Naive thymus-derived CD8-positive, alpha-beta T cell (primary cell): ENCODE measurements at regions not wholly inside any gene's neighbourhood (a gene's known extent, or its start where the extent isn't known, plus 50 kb on each side); places are given as distances from the start of the nearest gene placed in this dataset.

ENCODE experiments used
- ATAC-seq, 2 donors: fragments of 150-1000 bp; cut with Tn5 transposase in 1 of 2; sonication (Bioruptor Pico), chemical (Tn5 transposase) in 1 of 2; 1 replicate in 1 of 2; 2 replicates in 1 of 2; pipeline ENCODE4 v1.10.0; 2021; ENCODE audit warnings: mild to moderate bottlenecking in 2 of 2, moderate library complexity in 2 of 2
- POLR2A ChIA-PET: fragments of 350-600 bp; sonication (Branson Sonifier 250); formaldehyde crosslinking; loops from one replicate; lab custom pipeline; 2021; ENCODE audit warnings: antibody characterized with exemption; lab: Charles Lee
- DNase-seq, 10 donors: peaks; one replicate each; pipeline versions ENCODE4 v3.0.0 to v3.0.0-alpha.2; 2020 to 2022
- H3K27ac Mint-ChIP-seq, 10 donors: one replicate each; pipeline ENCODE4 v1.8.0; 2020 to 2022; ENCODE audit warnings: mild to moderate bottlenecking in 10 of 10, mixed read lengths in 10 of 10, moderate library complexity in 4 of 10, inconsistent platforms in 1 of 10
- H3K27me3 Mint-ChIP-seq, 5 donors: one replicate each; pipeline ENCODE4 v1.8.0; 2021 to 2022; ENCODE audit warnings: mixed read lengths in 5 of 5
- H3K36me3 Mint-ChIP-seq, 3 donors: one replicate each; pipeline ENCODE4 v1.8.0; 2020 to 2022; ENCODE audit warnings: mixed read lengths in 3 of 3, mild to moderate bottlenecking in 2 of 3, inconsistent platforms in 1 of 3
- H3K4me1 Mint-ChIP-seq, 4 donors: one replicate each; pipeline ENCODE4 v1.8.0; 2021 to 2022; ENCODE audit warnings: mixed read lengths in 4 of 4
- H3K4me3 Mint-ChIP-seq, 10 donors: one replicate each; pipeline ENCODE4 v1.8.0; 2020 to 2022; ENCODE audit warnings: mild to moderate bottlenecking in 10 of 10, mixed read lengths in 10 of 10, moderate library complexity in 6 of 10, inconsistent platforms in 1 of 10
- H3K9me3 Mint-ChIP-seq, 9 donors: one replicate each; pipeline ENCODE4 v1.8.0; 2020 to 2022; ENCODE audit warnings: mixed read lengths in 9 of 9, mild to moderate bottlenecking in 3 of 9, inconsistent platforms in 1 of 9, moderate library complexity in 1 of 9

DNA sequence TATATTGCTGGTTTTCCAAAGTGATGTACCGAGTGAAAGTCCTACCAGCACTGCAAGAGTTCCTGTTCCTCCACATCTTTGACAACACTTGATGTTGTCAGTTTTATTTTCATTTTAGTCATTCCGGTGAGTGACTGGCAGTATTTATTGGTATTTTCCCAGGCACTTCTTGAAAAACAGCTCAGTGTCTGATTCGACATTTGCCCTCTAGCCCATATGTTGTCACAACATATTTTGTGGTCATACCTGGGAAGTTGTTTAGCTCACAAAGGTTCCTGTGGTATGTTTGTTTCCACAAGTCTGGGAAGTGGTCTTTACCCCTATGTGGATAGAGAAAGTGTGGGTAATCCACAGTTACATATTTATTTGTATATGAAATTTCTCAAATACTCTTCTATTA lies 463.6 kb downstream of the HAPSTR1 start:
- H3K36me3 Mint-ChIP-seq: peaks cover 0 to 4% (median 0%) of the 10 kb centered on the region in 3 donors
- POLR2A ChIA-PET: no interaction called here

DNA sequence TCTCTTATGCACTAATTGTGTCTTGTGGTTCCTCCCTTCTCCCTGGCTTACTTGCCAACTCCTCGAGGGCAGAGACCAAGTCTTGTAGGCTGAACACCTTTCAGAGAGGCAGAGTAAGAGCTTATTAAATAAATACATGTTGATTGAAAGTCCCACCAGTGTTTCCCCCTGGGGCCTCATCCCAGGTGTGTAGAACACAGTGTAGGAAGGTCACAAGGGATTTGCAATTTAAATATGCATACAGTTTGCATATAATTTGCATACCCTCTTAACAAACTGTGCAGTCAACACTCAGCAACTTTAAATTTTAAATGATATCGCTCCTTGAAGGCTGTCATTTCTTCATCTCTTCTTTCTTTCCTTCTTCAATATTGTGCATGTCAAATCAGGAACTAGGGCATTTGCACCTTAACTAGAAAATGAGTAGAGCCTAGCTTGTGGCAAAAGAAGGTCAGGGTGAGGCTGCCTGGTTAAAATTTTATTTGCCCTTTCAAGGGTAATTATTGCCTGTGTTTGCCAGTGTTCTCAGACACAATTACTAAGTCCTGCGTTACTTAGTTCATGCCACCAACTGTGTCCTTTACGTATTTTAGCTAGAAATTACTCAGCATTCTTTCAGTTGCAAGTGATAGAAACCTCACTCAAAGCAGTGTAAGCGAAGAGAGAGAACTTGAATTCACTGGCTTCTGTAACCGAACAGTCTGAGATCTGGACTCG lies 465.7 kb downstream of the HAPSTR1 start:
- H3K36me3 Mint-ChIP-seq: peaks cover 0 to 4% (median 0%) of the 10 kb centered on the region in 3 donors
- no peak for DNase-seq
- no peak overlapping the region for H3K27ac Mint-ChIP-seq
- ATAC-seq: no peak
- peaks cover 0 to 17% (median 0%) of the 10 kb centered on the region in 5 donors for H3K27me3 Mint-ChIP-seq
- no peaks in the 10 kb centered on the region for H3K4me1 Mint-ChIP-seq
- H3K9me3 Mint-ChIP-seq: peaks cover 5 to 22% (median 8%) of the 10 kb centered on the region in 9 donors
- POLR2A ChIA-PET: no interaction called here
- H3K4me3 Mint-ChIP-seq: no peak overlapping the region

More for the DNA sequence above, 463.6 kb downstream of the HAPSTR1 start:
- Mint-ChIP-seq H3K4me3 (no peak overlapping the region), H3K27me3 (peaks cover 0 to 4% (median 0%) of the 10 kb centered on the region in 5 donors), H3K27ac (no peak overlapping the region), H3K4me1 (no peaks in the 10 kb centered on the region), H3K9me3 (peaks cover 6 to 22% (median 12%) of the 10 kb centered on the region in 9 donors)
- DNase-seq: no peak
- ATAC-seq: no peak

GRCh38 chr16:9557713-9558112 lies 466.3 kb downstream of the HAPSTR1 start:
- Mint-ChIP-seq H3K27me3 (peaks cover 0 to 19% (median 0%) of the 10 kb centered on the region in 5 donors), H3K9me3 (peaks cover 5 to 22% (median 8%) of the 10 kb centered on the region in 9 donors), H3K27ac (no peak overlapping the region), H3K4me3 (no peak overlapping the region), H3K36me3 (peaks cover 0 to 4% (median 0%) of the 10 kb centered on the region in 3 donors), H3K4me1 (no peaks in the 10 kb centered on the region)
- no peak for DNase-seq
- no peak for ATAC-seq
- POLR2A ChIA-PET: no interaction called here

GRCh38 chr16:9566099-9566498 lies 474.7 kb downstream of the HAPSTR1 start:
- no peaks in the 10 kb centered on the region for H3K36me3 Mint-ChIP-seq
- H3K4me3 Mint-ChIP-seq: no peak overlapping the region
- peaks cover 0 to 6% (median 0%) of the 10 kb centered on the region in 5 donors for H3K27me3 Mint-ChIP-seq
- DNase-seq (no peak), ATAC-seq (no peak)
- peaks cover 0 to 9% (median 0%) of the 10 kb centered on the region in 9 donors for H3K9me3 Mint-ChIP-seq
- no peaks in the 10 kb centered on the region for H3K4me1 Mint-ChIP-seq
- no peak overlapping the region for H3K27ac Mint-ChIP-seq
- POLR2A ChIA-PET: no interaction called here

DNA sequence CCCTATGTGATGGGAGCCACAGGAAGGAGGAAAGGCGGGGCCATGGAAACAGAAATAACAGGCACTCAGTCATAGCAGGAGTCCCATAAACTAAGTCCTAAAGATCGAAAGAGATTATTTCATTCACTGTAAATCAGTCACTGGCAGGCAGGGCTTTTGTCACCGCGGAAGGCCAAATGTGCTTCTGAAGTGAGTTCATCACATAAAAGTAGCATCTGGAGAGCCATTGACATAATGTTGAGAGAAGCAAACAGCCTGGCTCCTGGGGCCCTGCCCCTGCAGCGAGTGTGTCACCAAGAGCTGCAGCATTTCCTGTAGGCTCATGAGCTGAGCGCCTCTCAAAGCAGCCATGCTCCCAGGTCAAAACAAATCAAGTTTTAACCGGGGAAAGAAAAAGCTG lies 476.2 kb downstream of the HAPSTR1 start:
- no peak overlapping the region for H3K4me3 Mint-ChIP-seq
- ATAC-seq (no peak), DNase-seq (no peak)
- POLR2A ChIA-PET: no interaction called here
- H3K27me3 Mint-ChIP-seq: peaks cover 0 to 1% (median 0%) of the 10 kb centered on the region in 5 donors
- no peaks in the 10 kb centered on the region for H3K4me1 Mint-ChIP-seq
- H3K9me3 Mint-ChIP-seq: peaks cover 0 to 9% (median 0%) of the 10 kb centered on the region in 9 donors
- no peaks in the 10 kb centered on the region for H3K36me3 Mint-ChIP-seq
- H3K27ac Mint-ChIP-seq: no peak overlapping the region

GRCh38 chr16:9568261-9568660 lies 476.8 kb downstream of the HAPSTR1 start:
- Mint-ChIP-seq H3K27me3 (peaks cover 0 to 1% (median 0%) of the 10 kb centered on the region in 5 donors), H3K4me3 (no peak overlapping the region), H3K36me3 (no peaks in the 10 kb centered on the region), H3K27ac (no peak overlapping the region), H3K9me3 (peaks cover 0 to 6% (median 0%) of the 10 kb centered on the region in 9 donors), H3K4me1 (no peaks in the 10 kb centered on the region)
- DNase-seq: no peak
- ATAC-seq: no peak
- POLR2A ChIA-PET: no interaction called here

DNA sequence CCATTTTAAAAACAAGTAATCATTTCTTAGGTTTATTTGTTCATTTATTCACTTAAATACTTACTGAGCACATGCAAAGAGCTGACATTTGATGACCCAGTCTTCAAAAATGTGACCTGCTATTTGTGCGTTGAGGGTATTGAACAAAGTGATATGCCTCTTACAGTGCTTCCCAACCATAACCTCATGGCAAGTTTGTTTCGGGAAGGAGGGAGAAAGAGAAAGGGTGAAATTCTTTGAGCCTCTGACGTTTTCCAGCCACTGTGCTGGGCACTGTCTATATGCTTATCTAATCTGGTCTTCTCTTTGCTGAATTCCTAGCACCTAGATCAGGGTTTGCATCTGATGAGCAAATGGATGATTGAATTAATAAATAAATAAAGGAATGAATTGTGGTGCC lies 479.1 kb downstream of the HAPSTR1 start:
- no peak for DNase-seq
- H3K27me3 Mint-ChIP-seq: peaks cover 0 to 3% (median 0%) of the 10 kb centered on the region in 5 donors
- POLR2A ChIA-PET: no interaction called here
- no peak overlapping the region for H3K4me3 Mint-ChIP-seq
- H3K9me3 Mint-ChIP-seq: peaks cover 0 to 5% (median 0%) of the 10 kb centered on the region in 9 donors
- no peak for ATAC-seq
- H3K4me1 Mint-ChIP-seq: no peaks in the 10 kb centered on the region
- H3K36me3 Mint-ChIP-seq: no peaks in the 10 kb centered on the region
- no peak overlapping the region for H3K27ac Mint-ChIP-seq

- Mint-ChIP-seq H3K9me3 (peaks cover 0 to 30% (median 10%) of the 10 kb centered on the region in 9 donors), H3K36me3 (peaks cover 0 to 2% (median 0%) of the 10 kb centered on the region in 3 donors), H3K27me3 (peaks cover 0 to 4% (median 1%) of the 10 kb centered on the region in 5 donors), H3K4me3 (no peak overlapping the region), H3K27ac (no peak overlapping the region), H3K4me1 (no peaks in the 10 kb centered on the region)
- no peak for DNase-seq
- POLR2A ChIA-PET: no interaction called here
- ATAC-seq: no peak
Observed at GRCh38 chr16:9578459-9578858, 487.0 kb downstream of the HAPSTR1 start.

DNA sequence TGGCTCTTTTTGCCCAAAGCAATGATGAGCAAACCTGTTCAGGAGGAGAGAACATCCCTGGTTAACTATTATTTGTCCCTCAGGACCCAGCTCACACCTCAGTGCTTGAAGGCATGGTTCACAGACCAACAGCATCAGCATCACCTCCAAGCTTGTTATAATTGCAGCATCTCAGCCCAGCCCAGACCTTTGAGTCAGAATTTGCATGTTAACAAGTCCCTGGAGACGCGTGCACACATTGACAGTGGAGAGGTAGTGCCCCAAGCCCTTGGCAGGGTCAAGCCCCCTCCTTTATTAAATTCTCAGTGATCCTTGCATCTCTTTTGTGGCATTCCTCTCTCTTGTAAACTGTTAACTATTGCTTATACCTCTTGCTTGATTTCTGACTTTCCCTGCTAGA lies 488.6 kb downstream of the HAPSTR1 start:
- Mint-ChIP-seq H3K9me3 (peaks cover 0 to 30% (median 12%) of the 10 kb centered on the region in 9 donors), H3K4me1 (no peaks in the 10 kb centered on the region), H3K4me3 (no peak overlapping the region), H3K27ac (no peak overlapping the region), H3K27me3 (peaks cover 0 to 4% (median 0%) of the 10 kb centered on the region in 5 donors), H3K36me3 (peaks cover 0 to 2% (median 0%) of the 10 kb centered on the region in 3 donors)
- POLR2A ChIA-PET: no interaction called here
- no peak for DNase-seq
- ATAC-seq: no peak

DNA sequence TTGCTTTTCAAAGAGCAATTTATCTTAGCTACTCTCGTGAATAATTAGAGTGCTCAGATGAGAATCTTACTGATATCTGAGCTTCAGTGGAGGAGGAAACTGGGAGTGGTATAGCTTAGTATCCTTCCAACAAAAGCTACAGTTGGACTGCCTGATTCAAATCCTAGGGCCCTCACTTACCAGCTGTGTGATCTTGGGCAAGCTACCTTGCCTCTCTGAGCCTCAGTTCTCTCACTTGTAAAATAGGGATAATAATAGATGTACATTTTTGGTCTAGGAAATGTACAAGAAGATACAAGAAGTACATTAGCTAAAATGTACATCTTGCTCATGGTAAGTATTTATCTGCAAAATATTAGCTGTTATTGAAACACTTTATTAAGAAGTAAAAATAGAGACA lies 502.0 kb downstream of the HAPSTR1 start:
- ATAC-seq (no peak), DNase-seq (no peak)
- no peak overlapping the region for H3K27ac Mint-ChIP-seq
- H3K4me1 Mint-ChIP-seq: no peaks in the 10 kb centered on the region
- peaks cover 0 to 18% (median 5%) of the 10 kb centered on the region in 9 donors for H3K9me3 Mint-ChIP-seq
- POLR2A ChIA-PET: no interaction called here
- H3K36me3 Mint-ChIP-seq: no peaks in the 10 kb centered on the region
- H3K27me3 Mint-ChIP-seq: peaks cover 0 to 19% (median 7%) of the 10 kb centered on the region in 5 donors
- no peak overlapping the region for H3K4me3 Mint-ChIP-seq

GRCh38 chr16:9594047-9594446 lies 502.6 kb downstream of the HAPSTR1 start:
- peaks cover 0 to 19% (median 7%) of the 10 kb centered on the region in 5 donors for H3K27me3 Mint-ChIP-seq
- ATAC-seq: no peak
- H3K4me1 Mint-ChIP-seq: no peaks in the 10 kb centered on the region
- no peaks in the 10 kb centered on the region for H3K36me3 Mint-ChIP-seq
- H3K27ac Mint-ChIP-seq: no peak overlapping the region
- DNase-seq: no peak
- POLR2A ChIA-PET: no interaction called here
- H3K4me3 Mint-ChIP-seq: no peak overlapping the region
- H3K9me3 Mint-ChIP-seq: peaks cover 0 to 18% (median 5%) of the 10 kb centered on the region in 9 donors

DNA sequence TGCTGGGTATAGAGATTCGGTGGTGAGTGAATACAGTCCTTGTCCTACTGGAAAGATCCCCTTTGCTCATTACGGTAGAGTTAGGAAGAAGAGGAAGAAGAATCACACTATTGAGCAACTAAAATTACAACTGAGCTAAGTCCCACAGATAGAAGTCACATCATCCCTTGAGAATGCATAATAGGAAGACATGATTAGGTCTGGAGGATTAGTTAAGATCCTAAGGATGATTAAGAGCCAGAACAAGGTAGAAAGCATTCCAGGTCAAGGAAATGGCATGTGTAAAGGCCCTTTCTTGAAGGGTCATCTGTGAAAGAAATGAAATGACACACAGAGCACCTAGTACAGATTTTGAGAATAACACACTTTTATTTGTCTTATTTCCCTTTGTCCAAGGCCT lies 503.5 kb downstream of the HAPSTR1 start:
- peaks cover 0 to 19% (median 7%) of the 10 kb centered on the region in 5 donors for H3K27me3 Mint-ChIP-seq
- H3K27ac Mint-ChIP-seq: no peak overlapping the region
- H3K36me3 Mint-ChIP-seq: no peaks in the 10 kb centered on the region
- DNase-seq: no peak
- H3K4me1 Mint-ChIP-seq: no peaks in the 10 kb centered on the region
- POLR2A ChIA-PET: no interaction called here
- H3K9me3 Mint-ChIP-seq: peaks cover 0 to 18% (median 5%) of the 10 kb centered on the region in 9 donors
- no peak overlapping the region for H3K4me3 Mint-ChIP-seq
- no peak for ATAC-seq

- DNase-seq (no peak), ATAC-seq (no peak)
- Mint-ChIP-seq H3K9me3 (peaks cover 0 to 15% (median 1%) of the 10 kb centered on the region in 9 donors), H3K36me3 (no peaks in the 10 kb centered on the region), H3K4me1 (no peaks in the 10 kb centered on the region), H3K4me3 (no peak overlapping the region), H3K27ac (no peak overlapping the region), H3K27me3 (peaks cover 0 to 19% (median 7%) of the 10 kb centered on the region in 5 donors)
- POLR2A ChIA-PET: no interaction called here
Observed at GRCh38 chr16:9595393-9595792, 503.9 kb downstream of the HAPSTR1 start.
